ENCODE measurements at regions not wholly inside any gene's neighbourhood (a gene's known extent, or its start where the extent isn't known, plus 50 kb on each side); places are given as distances from the start of the nearest gene placed in this dataset.
"Not testable (repeated sequence)": the region's sequence is repeated elsewhere in the genome, so short reads cannot be mapped to it uniquely, and the experiment has no call there.

DNA sequence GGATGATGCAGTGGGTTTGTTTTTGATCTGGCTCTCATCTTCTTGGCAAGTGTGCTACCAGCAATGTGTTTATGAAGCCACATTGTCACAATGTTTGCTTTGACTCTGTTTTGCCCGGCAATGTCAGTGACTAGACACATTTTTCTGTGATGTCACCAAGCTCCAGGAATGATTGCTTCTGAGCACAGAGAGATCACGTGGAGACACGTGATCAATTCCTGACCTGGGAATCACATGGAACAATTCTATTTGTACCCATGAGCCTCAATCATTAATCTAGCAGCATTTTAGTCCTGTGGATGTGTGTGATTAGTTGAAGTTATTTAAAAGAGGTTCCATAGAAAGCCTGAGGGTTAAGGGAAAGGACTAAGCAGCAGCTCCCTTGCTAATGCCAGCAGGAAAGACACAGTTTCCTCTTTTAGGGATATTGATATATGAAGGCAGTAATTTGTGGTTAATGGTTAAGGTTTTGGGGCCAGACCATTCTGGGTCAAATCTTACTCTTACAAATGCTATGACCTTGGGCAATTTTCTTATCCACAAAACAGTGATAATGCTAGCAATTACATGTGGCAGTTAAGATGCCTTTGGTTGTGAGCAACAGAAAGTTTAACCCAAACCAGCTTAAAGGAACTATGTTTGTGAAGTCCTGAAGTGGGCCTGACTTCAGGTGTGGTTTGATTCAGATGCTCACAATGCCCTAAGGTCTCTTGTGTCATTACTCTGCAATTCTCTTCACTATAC lies 59.0 kb downstream of the FASLG start:
- no peak for DNase-seq (ENCODE audit: low read depth)

DNA sequence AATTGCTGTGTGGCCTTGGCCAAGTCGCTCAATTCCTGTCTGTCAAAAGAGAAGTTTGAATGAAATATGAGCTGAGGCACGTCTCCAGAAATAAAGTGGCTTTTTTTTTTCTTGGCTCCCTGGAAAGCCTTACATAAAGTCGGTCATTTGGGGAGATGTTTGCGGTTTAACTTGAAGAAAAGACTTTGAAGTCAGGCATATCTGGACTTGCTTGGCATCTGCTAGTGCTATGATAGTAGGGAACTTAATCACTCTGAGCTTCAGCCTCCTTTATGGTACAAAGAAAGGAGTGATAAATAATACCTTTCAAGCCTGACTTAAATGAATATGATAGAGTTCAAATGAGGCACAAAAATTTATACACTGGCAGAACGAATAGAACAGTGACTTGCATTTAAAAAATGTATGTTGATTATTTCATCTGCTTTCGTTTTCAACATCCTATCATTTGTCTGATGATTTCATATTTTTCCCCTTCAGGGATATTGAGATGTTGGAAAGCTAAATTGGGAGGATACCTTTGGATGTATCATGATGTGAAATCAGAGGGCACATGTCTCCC lies 60.2 kb downstream of the FASLG start:
- peak; percentile 29 for DNase-seq (ENCODE audit: low read depth)

- peak; percentile 70 for DNase-seq (ENCODE audit: low read depth)
These were observed 60.8 kb downstream of the FASLG start for GRCh38 chr1:172719694-172720138.

GRCh38 chr1:172720339-172720738 lies 61.4 kb downstream of the FASLG start:
- peak; percentile 14 for DNase-seq (ENCODE audit: low read depth)

DNA sequence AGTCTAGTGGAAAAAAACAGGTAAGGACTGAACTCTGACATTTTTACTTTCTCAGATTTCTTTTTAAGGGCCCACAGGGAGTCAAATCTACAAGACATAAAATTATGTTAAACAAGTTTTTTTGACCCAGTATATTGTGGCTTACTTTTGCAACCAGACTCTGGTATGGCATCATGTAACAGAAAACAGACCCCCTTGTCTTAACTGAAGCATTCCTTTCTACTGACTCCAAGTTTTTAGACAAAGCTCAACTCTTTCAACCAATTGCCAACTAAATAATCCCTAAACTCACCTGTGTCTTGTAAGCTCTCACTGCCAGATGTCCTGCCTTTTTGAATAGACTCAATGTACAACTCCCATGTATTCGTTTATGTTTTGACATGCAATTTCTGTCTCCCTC lies 64.3 kb downstream of the FASLG start:
- DNase-seq (ENCODE audit: low read depth): no peak

- no peak for DNase-seq (ENCODE audit: low read depth)
These were observed 65.3 kb downstream of the FASLG start for GRCh38 chr1:172724232-172724631.

DNA sequence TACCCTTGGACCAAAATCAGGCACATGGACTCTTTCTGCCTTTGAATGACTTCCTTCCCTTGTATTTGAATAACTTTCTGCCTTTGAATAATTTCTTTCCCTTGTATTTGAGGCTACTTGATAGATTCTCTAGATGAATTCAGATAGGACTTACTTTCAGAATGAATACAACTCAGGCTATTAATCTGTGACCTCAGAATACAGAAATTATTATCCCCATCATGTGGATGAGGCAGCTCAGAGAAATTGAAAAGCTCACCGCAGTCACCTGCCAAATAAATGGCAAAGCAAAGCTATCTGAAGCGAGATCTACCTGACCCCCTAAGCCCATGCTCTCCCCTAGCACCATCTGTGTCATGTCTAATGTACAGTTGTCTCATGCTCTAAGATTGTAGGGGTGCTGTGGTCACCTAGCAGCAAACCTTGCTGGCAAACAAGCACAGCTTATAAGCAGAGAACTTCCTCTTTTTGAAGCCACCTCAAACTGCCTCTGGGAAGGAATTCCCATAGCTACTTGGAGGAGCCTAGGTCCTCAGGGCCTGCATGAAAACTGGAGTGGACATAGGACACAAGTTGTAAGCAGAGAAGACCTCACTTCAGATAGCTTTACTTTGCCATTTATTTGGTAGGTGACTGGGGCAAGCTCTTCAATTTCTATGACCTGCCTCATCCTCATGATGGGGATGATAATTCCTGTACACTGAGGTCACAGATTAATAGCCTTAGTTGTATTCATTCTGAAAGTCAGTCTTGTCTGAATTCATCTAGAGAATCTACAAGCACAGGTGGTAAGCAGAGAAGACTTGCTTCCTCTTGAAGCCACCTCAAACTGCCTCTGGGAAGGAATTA lies 66.1 kb downstream of the FASLG start:
- no peak for DNase-seq (ENCODE audit: low read depth)

GRCh38 chr1:172726740-172727139 lies 67.8 kb downstream of the FASLG start:
- peak; percentile 12 for DNase-seq (ENCODE audit: low read depth)

- no peak for DNase-seq (ENCODE audit: low read depth)
These were observed 68.5 kb downstream of the FASLG start for GRCh38 chr1:172727275-172727857.

DNA sequence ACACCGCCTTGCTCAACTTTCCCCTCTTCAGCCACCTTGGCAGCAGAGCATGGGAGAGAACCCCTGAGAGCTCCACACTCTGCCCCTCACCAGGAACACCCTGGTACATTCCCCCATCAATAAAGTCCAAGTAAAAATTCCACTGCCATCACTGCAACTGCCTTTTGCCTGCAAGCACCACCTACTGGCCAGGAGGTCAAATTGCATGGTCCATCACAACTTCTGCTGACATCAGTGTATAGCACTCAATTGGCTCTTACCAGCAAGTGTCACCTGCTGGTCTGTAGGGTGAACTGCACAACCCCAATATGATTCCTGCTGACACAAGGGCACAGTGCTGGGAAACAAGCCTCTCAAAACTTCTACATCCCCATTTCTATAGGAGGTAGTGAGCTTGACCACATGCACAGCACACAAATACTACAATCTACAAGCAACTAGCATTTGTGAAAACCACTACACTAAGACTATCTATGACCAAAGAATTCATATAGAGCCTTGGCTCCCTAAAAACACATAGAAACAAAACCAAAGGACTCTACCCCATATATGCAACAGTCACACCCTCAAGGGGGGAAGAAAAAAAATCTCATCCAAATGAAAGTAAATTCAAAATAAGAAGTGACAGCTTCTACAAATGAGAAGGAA lies 69.2 kb downstream of the FASLG start:
- DNase-seq (ENCODE audit: low read depth): peak; percentile 71

- DNase-seq (ENCODE audit: low read depth): not testable (repeated sequence)
These were observed 69.8 kb downstream of the FASLG start for GRCh38 chr1:172728705-172729104.

GRCh38 chr1:172732427-172732826 lies 73.5 kb downstream of the FASLG start:
- no peak for DNase-seq (ENCODE audit: low read depth)

DNA sequence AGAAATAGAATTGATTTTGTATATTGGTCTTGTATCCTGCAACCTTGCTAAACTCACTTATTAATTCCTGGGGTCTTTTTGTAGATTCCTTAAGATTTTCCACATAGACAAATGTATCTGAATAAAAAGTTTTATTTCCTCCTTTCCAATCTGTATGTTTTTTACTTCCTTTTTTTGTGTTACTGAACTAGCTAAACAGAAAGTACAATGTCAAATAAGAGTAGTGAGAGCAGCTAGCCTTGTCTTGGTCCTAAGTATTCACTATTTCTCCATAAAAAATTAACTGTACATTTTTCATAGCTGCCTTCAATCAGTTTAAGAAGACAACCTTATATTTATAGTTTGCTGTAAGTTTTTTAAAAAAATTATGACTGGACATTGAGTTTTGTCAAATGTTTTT lies 74.9 kb downstream of the FASLG start:
- DNase-seq (ENCODE audit: low read depth): no peak

- DNase-seq (ENCODE audit: low read depth): no peak
These were observed 79.5 kb downstream of the FASLG start for GRCh38 chr1:172738389-172738788.

DNA sequence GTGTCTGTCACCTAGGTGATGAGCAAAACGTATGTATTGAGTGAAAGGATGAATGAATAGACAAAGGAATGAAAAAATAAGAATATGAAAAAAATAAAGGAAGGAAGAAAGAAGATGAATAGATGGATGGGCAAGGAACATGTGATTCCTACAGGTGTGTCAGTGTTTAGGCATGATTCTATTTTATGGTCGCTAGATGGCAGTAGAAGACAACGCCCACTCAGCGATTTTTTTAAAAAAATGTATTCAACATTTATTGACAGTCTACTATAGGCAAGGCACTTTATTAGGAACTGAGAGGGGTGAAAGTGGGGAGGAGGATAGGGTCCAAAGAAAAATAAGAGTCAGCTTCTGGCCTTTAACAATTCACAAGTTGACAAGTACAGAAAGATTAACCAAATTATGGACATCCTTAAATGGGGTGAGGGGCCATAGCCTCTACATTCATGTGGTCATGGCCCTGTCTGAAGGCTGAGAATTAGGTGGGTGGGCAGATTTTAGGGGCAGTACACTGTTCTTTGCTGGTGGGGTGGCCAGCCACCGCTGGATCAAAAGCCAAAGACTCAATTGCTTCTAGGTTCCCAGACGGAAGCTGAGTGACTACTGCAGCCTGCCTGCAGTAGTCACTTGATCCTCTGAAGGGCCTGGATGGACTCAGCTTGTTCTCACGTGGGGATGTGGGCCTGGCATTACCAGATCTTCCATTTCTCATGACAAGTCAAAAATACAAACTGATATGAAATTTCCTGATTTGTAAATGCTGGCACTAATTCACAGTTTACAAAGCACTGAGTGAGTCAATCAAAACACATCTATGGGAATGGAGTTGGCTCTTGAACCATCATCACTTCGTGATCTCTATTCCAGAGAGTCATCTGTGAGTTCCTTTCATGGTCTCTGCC lies 83.9 kb downstream of the FASLG start:
- peak; percentile 68 for DNase-seq (ENCODE audit: low read depth)

DNA sequence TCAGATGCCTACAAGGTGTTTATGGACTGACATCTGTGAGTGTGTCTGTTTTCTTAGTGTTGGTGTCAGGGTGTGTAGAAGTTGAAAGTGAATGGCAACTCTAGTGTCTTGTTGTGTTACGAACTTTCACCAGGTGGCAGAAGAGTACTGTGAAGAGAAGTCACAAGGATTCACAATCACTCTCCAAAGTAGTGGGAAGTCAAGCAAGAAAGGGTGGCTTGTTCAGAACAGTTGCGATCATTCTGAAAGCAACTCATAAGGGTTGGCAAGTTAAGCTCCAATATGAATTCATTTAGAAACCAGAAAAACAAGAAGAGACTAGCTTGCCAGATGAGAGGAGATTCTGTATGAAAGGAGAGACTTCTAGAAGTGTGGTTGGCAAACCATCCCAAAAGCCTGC lies 86.1 kb downstream of the FASLG start:
- peak; percentile 88 for DNase-seq (ENCODE audit: low read depth)

- peak; percentile 99 for DNase-seq (ENCODE audit: low read depth)
These were observed 87.4 kb downstream of the FASLG start for GRCh38 chr1:172746091-172746949.

GRCh38 chr1:172748201-172748600 lies 89.3 kb downstream of the FASLG start:
- no peak for DNase-seq (ENCODE audit: low read depth)

GRCh38 chr1:172751683-172752082 lies 92.8 kb downstream of the FASLG start:
- no peak for DNase-seq (ENCODE audit: low read depth)

DNA sequence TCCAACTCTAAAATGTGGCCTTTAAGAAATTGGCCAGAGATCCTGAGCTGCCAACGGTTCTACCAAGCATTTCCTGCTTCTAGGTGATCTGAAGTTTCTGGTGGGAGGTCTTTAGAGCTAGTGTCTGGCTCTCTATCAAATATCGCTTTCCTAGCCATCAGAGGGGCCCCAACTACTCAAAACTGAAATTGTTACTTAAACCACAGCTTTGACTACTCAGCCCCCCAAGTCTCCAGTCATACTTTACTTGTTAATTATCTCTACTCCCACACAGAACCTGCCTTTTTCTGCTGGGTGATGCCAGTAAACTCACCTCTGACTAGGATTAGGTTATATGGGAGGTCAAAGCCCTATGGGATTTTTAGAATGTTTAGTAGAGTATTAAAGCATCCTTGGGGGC lies 95.1 kb downstream of the FASLG start:
- no peak for DNase-seq (ENCODE audit: low read depth)
